Body of pancreas (tissue), 4 donors: ENCODE measurements at regions not wholly inside any gene's neighbourhood (a gene's known extent, or its start where the extent isn't known, plus 50 kb on each side); places are given as distances from the start of the nearest gene placed in this dataset.

ENCODE experiments used
- CTCF ChIP-seq, 7 experiments: fragments of 450-650 bp in 4 of 7; fragments of 200-600 bp in 3 of 7; sonication (generic) in 3 of 7; IDR thresholded peaks; one replicate each; pipeline ENCODE4 v1.5.1; 2016 to 2019; ENCODE audit warnings: antibody characterized with exemption in 7 of 7
- POLR2A ChIP-seq, 3 donors: fragments of 450-650 bp; IDR thresholded peaks; one replicate each; pipeline ENCODE4 v1.6.1; 2016; ENCODE audit warnings: antibody characterized with exemption in 3 of 3, mild to moderate bottlenecking in 2 of 3

DNA sequence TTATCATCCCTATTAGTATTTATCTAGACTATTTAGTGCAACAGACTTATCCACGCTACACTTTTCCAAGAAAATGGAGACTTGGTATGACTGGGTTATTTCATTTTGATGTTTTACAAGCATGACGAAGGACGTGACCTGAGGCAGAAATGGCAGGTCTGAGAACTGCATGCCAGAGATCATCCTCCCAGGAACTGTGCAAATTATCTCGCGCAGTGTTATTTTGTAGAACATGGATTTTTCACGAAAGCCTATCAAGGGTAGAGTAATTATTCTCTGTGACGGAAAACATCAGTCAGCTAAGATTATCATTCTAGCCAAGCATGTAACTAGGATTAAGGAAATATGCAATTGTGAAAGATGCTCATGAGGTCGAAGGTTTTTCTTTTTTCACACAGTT, 361.5 kb upstream of the AJAP1 start:
- no peak for TF ChIP-seq CTCF (IDR thresholded peaks at IDR 0.05)
- TF ChIP-seq POLR2A (IDR thresholded peaks at IDR 0.05) = no peak
